Cardiac muscle cell (in vitro differentiated cells and primary cell): ENCODE measurements at regions not wholly inside any gene's neighbourhood (a gene's known extent, or its start where the extent isn't known, plus 50 kb on each side); places are given as distances from the start of the nearest gene placed in this dataset.

ENCODE experiments used
- DNase-seq, 2 donors: peaks; one replicate each; pipeline versions ENCODE4 v3.0.0 to v3.0.0-alpha.2; 2010 to 2017; ENCODE audit warnings: low read depth in 1 of 2, low spot score in 1 of 2
- H3K27ac ChIP-seq: fragments of 200-600 bp; sonication (generic); 2 replicates; pipeline ENCODE4 v1.5.1; 2016
- H3K27me3 ChIP-seq: fragments of 200-600 bp; sonication (generic); 2 replicates; pipeline ENCODE4 v1.6.0; 2016; ENCODE audit warnings: control low read depth
- H3K36me3 ChIP-seq: fragments of 200-600 bp; sonication (generic); 2 replicates; pipeline ENCODE4 v1.5.1; 2016; ENCODE audit warnings: control low read depth
- H3K4me1 ChIP-seq: fragments of 200-600 bp; sonication (generic); 2 replicates; pipeline ENCODE4 v1.8.1; 2017; ENCODE audit warnings: low read depth, mild to moderate bottlenecking, mixed run types
- H3K4me3 ChIP-seq: fragments of 200-600 bp; sonication (generic); 2 replicates; pipeline ENCODE4 v1.5.1; 2016; ENCODE audit warnings: mild to moderate bottlenecking
- H3K9me3 ChIP-seq: fragments of 200-600 bp; sonication (generic); 2 replicates; pipeline ENCODE4 v1.5.1; 2017; ENCODE audit warnings: low read depth, mild to moderate bottlenecking, control low read depth
- CTCF ChIP-seq: IDR thresholded peaks from 2 replicates; pipeline ENCODE4 v1.5.1; 2012; ENCODE audit warnings: low read depth, mild to moderate bottlenecking, low read length

- H3K27me3 ChIP-seq = no peaks in the 10 kb centered on the region
- no peak for TF ChIP-seq CTCF
Measured at GRCh38 chr3:144332868-144333267, 361.2 kb downstream of the DIPK2A start.

GRCh38 chr3:144341471-144341870, 369.8 kb downstream of the DIPK2A start:
- no peak for TF ChIP-seq CTCF
- Histone ChIP-seq H3K36me3 (no peaks in the 10 kb centered on the region), H3K4me3 (no peak overlapping the region), H3K9me3 (no peaks in the 10 kb centered on the region), H3K27ac (no peak overlapping the region), H3K4me1 (peaks cover 11% of the 10 kb centered on the region), H3K27me3 (no peaks in the 10 kb centered on the region)
- DNase-seq = peak; percentile 2 to 37

More at GRCh38 chr3:144332868-144333267, 361.2 kb downstream of the DIPK2A start:
- no peaks in the 10 kb centered on the region for H3K4me1 ChIP-seq
- no peak overlapping the region for H3K27ac ChIP-seq
- no peaks in the 10 kb centered on the region for H3K9me3 ChIP-seq
- DNase-seq = no peak
- no peak overlapping the region for H3K4me3 ChIP-seq
- no peaks in the 10 kb centered on the region for H3K36me3 ChIP-seq

- Histone ChIP-seq H3K9me3 (no peaks in the 10 kb centered on the region), H3K27me3 (no peaks in the 10 kb centered on the region), H3K4me1 (peaks cover 11% of the 10 kb centered on the region), H3K27ac (no peak overlapping the region), H3K36me3 (no peaks in the 10 kb centered on the region), H3K4me3 (no peak overlapping the region)
- no peak for TF ChIP-seq CTCF
- DNase-seq = no peak
Measured at GRCh38 chr3:144343343-144343742, 371.7 kb downstream of the DIPK2A start.

GRCh38 chr3:144343777-144344176, 372.2 kb downstream of the DIPK2A start:
- H3K36me3 ChIP-seq = no peaks in the 10 kb centered on the region
- no peaks in the 10 kb centered on the region for H3K9me3 ChIP-seq
- H3K4me3 ChIP-seq = no peak overlapping the region
- H3K27me3 ChIP-seq = no peaks in the 10 kb centered on the region
- H3K4me1 ChIP-seq = peaks cover 11% of the 10 kb centered on the region
- no peak for TF ChIP-seq CTCF
- H3K27ac ChIP-seq = no peak overlapping the region
- no peak for DNase-seq

GRCh38 chr3:144344925-144345548, 373.4 kb downstream of the DIPK2A start:
- Histone ChIP-seq H3K27me3 (no peaks in the 10 kb centered on the region), H3K4me3 (no peak overlapping the region), H3K36me3 (no peaks in the 10 kb centered on the region), H3K9me3 (no peaks in the 10 kb centered on the region), H3K4me1 (peaks cover 11% of the 10 kb centered on the region), H3K27ac (no peak overlapping the region)
- no peak for DNase-seq
- TF ChIP-seq CTCF = no peak

GRCh38 chr3:144350125-144350524, 378.5 kb downstream of the DIPK2A start:
- H3K27ac ChIP-seq = no peak overlapping the region
- H3K27me3 ChIP-seq = no peaks in the 10 kb centered on the region

More at GRCh38 chr3:144350125-144350524, 378.5 kb downstream of the DIPK2A start:
- DNase-seq = no peak
- no peak for TF ChIP-seq CTCF
- no peaks in the 10 kb centered on the region for H3K4me1 ChIP-seq
- no peaks in the 10 kb centered on the region for H3K9me3 ChIP-seq
- no peak overlapping the region for H3K4me3 ChIP-seq
- H3K36me3 ChIP-seq = no peaks in the 10 kb centered on the region
